DLD1 (cell line): ENCODE measurements at regions not wholly inside any gene's neighbourhood (a gene's known extent, or its start where the extent isn't known, plus 50 kb on each side); places are given as distances from the start of the nearest gene placed in this dataset.

Experiments used
- in situ Hi-C: cut with HindIII; loops from 2 replicates; pipeline ENCODE4 v1.10.0; 2017; ENCODE audit warnings: low sequenced_read_pairs

DNA sequence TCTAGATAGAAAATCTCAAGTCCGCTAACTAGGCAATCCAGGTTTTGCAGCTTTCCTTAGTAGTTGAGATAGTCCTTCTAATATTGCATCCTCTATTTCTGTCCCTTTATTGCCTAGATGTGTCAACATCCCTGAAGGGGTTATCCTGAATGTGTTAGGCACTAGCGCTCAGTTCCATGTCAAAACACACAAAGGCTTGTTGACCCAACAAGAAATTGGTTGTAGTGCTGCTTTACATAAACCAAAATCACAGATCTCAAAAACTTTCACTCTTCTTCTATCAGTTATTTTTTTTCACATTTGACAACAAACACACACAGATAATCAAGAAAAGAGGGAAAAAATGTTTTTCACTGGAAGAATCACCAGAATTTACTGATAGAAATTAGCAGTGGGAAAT is 51.4 kb upstream of the SOX2 start:
- in situ Hi-C loops, result no loop called here

DNA sequence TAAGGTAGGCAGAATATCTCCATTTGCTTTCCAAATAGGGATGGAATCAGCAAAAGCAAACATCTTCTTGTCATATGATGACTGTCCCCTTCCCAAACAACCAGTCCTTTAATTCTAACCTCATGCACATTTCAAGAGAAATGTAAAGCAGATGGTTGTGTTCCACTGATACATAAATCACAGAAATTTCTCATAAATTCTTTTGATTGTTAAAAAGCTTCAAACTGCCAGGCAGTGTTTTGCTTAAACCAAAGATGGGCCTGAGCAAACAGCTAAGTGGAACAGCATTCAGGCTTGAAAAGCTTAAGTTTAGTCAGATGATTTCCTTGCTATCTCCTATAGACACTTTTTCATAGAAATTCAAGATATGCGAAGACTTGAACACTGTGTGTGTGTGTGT is 74.3 kb upstream of the SOX2 start:
- in situ Hi-C loops, result no loop called here

DNA sequence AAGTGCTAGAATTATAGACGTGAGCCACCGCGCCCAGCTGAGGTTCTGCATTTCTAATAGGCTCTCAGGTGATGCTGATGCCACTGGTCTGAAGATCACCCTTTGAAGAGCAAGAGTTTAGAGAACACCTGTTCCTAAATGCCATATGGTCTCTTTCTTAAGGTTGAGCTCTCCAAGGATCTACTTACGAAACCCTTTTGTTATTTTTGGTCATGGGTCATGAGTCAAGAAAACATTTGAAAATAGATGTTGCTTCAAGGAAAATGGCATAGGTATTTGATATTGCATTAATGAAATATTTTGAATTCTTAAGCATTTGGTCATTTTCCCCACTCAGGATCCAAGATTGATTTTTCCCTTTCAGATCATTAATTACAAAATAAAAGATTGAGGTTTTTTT is 74.7 kb upstream of the SOX2 start:
- in situ Hi-C loops, result no loop called here

DNA sequence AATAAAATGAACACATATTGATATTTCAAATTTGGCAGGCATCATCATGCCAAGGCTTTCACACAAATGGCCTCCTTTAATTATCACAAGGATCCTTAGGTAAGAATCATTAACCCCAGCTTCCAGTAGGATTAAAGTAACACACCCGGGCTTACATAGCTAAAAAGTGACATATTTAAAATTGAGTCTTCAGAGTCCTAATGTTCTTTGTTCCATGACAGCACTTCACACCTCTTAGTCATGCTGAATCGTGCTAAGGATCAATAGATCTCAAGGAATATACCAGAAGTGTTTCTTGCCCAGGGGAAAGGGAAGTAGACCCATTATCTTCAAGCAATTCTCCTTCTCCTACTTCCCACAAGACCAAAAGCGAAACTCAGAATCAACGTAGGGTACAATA is 76.6 kb upstream of the SOX2 start:
- in situ Hi-C loops, result no loop called here

DNA sequence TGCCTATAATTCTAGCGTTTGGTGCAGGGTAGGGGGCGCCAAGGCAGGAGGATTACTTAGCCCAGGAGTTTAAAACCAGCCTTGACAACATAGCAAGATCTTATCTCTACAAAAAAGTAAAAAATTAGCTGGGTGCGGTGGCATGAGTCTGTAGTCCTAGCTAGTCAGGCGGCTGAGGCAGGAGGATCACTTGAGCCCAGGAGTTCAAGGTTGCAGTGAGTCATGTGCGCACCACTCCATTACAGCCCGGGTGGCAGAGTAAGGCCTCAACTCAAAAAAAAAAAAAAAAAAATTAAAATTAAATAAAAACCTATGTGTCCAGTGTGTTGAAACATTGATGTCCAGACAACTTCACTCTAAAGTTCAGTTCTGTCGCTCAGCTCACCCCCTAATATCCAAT is 78.2 kb upstream of the SOX2 start:
- in situ Hi-C loops, result no loop called here

DNA sequence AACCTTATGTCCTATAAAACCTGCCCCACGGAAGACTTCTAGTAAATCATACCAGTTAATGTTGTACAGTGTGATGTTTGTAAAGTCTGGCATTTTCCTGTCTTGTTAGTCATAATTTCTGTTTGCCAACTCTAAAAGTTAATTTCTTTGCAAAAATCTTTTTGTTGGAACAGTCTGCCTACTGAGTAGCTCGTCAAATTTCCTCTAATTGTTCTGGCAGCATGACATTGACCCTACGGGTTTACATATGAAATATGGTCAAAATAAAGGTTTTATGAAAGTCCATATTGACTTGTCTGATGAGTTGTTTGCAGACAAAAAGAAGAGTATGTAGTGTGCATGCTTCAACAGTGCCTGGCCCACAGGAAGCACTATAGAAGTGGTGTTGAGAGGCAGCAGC is 79.8 kb upstream of the SOX2 start:
- in situ Hi-C loops, result no loop called here

DNA sequence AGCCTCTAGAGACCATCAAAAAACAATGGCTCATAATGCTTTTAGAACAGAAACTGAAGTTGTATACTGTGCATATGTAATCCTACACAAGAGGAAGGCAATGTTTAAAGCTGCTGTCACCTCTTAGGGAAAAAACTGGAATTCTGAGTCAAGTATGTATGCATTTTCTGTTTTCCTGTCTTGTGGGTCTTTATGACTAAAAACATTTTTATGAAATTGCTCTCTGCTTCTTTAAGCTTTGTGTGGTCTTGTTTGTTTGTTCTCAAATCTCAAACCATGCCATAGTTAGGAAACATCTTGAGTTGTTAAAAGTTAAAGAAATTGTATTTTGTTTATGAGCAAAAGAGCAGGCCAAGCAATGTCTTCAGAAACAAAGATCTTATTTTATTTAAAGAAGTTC is 80.9 kb upstream of the SOX2 start:
- in situ Hi-C loops, result no loop called here

DNA sequence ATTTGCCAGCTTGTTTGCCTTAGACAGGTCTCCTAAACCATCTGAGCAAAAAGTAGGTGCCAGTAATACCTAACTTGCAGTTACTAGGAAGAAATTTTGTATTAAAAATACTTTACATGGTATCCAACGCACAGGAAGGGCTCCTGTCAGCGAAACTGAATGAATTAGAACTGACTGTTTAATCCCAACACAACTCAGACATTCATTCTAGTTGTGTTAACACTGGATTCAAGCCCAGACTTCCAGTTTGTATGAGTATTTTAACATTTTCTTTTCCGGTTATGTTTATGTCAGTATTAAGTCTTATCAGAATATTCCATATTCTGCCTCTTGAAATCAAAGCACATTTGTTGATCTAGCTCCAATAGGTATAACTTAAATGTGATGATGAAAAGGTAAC is 82.0 kb upstream of the SOX2 start:
- in situ Hi-C loops, result no loop called here

DNA sequence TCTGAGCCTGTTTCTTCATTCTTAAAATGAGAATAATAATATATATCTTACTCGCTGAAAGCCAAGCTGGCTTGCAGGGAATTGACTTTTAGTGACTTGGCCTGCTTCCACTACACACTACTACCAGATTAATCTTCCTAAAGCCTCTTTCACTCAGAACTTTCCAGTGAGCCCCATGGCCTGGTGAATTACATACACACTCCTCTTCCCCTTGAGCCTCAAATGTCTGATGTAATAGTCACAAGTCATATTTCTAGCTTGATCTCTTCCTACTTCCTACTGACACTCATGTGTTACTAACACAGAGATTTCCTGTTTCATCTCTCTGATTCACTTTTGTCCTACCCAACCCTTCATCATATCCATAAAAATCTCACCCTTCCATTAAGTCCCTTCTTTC is 82.7 kb upstream of the SOX2 start:
- in situ Hi-C loops, result no loop called here

DNA sequence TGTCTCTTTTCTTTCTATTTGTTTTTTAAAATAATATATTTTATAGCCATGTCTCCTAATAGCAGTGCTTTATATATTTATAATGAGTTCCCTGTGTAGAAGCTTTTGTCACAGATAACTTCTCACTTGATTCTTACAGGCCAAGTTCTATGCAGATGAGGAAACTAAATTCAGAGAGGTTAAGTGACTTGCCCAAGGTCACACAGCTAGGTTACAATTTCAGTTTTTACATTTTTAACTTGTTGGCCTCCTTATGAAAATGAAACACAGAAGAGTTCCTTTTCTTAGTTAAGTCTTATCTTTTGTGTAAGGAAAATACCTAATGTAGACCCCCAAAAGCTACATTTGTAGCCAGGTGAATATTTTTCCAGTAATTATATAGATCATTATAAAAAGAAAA is 83.3 kb upstream of the SOX2 start:
- in situ Hi-C loops, result no loop called here

DNA sequence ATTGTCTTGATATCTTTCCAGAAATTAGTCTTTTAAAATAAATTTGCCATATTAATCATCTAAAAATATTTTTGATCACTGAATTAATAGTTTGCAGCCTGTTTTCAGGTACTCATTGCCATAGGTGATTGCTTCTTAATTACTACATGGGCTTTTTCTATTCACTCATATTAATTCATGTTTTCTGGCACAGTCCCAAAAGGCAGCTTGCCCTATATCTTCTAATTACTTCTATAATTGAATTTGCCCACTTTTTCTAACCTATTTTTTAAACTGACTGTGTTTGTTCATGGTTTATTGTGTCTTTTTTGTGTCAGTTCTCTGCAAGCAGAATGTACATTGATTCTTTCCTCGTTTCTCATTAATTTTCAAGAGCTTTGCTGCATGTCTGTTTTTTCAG is 85.7 kb upstream of the SOX2 start:
- in situ Hi-C loops, result no loop called here

DNA sequence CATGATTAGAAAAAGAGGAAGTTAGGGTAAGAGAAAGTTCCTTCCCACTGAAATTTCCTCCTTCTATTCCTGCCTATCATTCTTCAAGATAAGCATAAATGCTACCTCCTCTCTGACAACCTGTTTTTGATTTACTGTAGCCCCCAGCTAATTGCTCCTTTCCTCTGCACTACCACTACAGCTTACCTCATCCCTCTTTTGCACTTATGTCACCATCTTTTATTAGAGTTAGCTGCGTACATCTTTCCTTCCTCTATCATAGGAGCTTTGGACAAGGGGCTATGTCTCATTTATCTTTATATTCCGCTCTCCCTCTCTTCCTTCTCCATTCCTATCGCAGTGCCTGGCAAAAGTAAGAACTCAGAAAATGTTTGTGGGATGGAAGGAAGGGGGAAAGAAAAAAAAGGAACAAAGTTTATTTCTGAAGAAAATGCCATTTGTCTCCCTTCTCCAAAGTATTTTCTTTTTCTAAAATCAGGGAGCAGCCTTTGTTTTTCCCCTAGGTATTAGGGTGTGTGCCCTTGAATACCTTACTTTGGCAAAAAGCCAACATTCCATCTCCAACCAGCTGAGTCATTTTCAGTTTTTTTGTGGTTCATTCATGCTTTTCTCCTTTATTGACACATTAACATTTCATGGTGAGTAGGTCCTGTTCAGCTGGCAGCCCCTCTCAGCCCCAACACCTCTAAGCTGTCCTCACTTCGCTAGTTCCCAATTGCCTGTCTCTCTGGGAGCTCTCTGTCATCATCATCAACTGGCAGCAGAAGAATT is 87.6 kb upstream of the SOX2 start:
- in situ Hi-C loops, result no loop called here

DNA sequence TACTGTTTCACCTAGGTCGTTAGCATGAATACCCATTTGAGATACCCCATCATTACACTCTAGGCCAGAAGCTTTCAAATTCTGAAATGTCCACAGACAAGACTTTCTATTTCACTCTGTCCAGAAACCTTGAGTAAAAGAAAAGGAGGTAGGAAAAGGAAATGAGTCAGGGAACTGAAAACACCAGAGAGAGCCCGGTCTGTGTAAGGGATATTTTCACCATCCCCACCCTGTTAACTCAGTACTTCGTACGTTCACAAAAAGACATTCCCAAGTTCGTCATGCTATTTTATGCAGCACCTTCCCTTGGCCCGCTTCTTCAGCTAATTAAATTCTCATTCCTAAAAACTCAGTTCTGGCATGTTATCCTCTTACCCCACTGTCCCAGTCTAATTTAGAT is 89.4 kb upstream of the SOX2 start:
- in situ Hi-C loops, result no loop called here

DNA sequence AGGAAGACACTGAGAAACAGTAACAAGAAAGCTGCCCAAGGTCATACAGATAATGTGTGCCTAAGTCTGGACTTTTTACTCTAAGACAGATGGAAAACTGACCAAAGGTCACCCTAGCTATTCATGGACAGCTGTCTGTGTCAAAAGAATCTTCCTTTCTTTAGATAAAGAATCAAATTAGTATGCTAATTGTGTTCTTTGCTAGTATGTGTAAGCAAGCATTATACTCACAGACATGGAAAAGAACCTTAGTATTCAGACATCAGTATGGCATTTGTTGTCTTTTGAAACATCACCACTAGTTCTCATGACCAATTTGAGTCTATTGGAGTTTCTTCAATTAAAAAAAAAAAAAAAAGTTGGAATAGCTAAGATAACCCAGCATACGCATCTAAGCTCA is 91.8 kb upstream of the SOX2 start:
- in situ Hi-C loops, result no loop called here

DNA sequence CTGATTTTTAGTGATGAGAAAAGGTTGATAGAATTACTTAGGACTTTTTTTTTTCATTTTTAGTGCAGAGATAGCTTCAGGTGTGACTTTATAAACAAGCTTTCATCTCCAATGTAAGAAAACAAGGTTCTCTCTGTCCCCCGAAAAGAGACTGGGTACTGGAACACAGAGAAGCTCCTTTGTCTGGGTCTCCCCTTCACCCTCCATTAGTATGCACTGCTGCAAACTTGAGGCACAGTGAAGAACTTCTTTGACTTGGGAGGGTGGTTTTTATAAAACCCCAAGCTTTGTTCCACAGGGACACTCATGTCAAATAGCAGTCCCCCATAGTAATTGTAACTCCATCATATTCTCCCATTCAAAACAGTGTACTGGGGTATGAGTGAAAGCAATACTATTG is 93.5 kb upstream of the SOX2 start:
- in situ Hi-C loops, result no loop called here

DNA sequence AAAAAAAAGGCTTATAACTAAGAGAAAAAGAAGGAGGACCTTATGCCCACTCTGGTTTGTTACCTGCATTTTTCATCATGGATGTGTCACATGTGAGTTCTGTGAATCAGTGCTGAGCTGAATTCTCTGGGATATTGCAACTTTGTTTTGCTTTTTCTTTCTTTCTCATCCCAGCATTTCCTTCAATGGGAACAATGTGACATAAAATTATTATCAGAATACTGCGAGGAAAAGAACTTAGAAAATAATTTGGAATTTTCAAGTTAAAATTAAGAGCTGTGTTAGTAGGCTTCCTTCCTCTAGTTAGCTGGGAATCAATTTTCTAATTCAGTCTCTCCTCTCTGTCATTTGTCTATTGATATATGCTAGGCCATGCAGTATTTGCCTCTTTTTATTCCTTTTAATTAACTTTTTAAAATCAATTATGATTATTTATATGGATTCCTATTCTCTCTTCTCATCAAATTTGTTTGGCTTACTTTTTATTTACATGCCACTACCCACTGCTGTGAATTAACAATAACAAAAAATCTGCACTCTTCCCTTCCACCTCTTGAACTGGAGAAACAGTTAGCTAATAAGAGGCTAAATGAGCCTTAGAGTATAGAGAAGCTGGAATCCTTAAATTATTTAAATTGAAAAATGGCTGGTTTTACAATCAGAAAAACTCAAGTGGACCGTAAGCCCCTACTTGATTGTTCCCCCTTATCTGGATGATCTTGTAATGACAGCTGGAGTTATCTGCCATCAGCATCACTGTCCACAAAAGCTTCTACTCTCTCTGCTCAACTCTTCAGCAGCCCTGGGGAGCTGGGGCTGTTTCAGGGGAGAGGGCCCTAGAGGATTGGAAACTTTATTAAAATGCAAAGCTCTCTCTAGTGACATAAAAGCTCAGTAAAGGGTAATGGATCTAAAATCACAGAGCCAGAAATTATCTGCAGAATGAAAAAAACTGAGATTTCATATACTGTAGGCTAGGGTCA is 95.3 kb upstream of the SOX2 start:
- in situ Hi-C loops, result no loop called here

DNA sequence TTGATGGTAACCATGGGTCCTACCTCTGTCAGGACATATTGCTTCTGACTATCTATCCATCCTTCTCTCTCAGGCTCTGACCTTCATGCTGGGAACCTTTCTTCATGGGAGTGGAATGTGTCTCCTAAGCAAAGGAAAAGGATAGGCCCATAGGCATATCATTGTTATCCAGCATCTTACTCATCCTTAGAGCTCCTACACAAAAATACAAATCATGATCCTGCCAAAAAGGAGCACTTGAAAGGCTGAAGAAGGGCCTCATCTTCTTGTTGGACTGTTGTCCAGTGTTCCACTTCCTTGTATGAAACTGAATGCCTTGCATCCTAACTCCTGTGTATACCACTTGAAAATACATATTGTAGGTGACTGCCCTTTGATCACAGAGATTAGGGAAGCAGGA is 96.1 kb upstream of the SOX2 start:
- in situ Hi-C loops, result no loop called here

DNA sequence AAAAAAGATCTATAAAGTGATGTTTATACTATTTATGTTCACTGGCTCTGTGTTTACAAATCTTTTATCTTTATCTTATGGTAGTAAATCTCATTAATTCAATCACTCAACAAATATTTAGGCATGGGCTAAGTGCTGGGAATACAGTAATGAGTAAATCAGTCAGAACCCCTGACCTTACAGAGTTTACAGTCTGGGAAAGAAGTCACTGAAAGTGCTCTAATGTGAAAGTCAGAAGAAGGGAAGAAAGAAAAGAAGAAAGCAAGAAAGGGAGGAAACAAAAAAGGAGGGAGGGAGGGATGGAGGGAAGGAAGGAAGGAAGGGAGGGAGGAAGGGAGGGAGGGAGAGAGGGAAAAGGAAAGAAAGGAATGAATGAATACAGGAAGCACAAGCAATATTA is 96.8 kb upstream of the SOX2 start:
- in situ Hi-C loops, result no loop called here

DNA sequence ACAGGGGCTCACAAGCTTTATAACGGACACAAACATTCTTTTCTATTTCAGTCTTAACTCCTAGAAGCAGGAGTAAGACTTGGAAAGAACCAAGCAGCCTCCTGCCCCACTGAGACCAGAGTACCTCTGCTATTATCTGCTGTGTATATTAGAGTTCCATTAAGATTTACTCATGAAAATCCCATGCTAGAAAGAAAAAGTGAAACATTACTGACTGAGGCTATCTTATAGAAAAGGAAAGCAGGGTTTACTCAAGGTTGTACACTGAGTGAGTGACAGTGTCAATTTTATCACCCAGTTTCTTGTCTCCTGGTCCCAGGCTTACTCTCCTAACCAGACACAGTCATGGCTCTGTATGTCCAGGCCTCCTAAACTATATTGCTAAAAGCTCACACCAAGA is 97.9 kb upstream of the SOX2 start:
- in situ Hi-C loops, result no loop called here

DNA sequence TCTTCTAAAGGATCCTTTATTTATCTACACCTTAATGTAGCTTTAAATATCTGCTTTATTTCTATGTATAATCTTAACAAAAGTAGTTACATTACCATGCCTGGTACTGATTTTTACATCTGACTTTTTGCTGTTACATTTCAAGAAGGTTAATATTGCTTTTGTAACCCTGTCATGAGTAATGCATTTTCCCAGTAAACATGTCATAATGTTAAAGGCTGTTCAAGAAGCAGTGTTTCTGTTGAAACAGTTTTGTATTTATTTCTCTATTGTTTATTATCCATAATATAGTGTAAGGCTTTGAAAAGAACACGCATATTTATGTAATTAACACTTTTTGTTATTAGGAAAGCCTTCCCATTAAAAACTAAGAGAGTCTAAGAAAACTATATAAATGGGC is 98.5 kb upstream of the SOX2 start:
- in situ Hi-C loops, result no loop called here

DNA sequence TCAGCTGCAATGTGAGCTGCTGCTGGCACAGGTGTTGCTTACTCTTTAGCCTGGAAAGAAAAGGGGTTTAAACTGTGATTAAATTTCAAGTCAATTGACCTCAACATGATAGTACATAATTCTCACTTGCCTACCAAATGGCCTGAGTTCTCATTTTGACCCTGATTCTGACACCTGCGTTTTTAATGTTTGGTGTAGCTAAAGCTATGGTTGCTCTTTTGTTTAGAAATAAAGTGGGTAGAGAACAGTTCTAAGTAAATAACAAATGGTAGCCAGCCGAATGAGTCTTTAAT is 100.8 kb upstream of the SOX2 start:
- in situ Hi-C loops, result no loop called here
